ENCODE measurements at regions not wholly inside any gene's neighbourhood (a gene's known extent, or its start where the extent isn't known, plus 50 kb on each side); places are given as distances from the start of the nearest gene placed in this dataset.

DNA sequence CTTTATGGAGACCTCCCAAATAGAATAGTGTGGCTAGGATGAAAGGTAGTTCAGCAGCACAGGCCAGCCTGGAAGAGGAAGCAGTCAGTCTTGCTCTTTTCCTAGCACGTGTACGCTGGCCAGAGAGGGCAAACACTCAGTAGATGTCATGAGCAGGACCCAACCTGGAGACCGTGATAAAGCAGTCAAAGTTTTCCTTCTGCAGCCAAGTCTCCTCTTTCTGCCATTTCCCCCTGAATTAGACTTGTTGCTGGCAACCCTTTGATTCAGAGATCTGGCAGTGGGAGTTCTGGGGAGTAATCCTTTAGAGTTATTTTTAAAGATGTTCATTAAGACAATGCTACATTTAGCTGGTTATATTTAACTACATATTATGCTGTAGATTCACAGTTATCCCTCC lies 183.7 kb downstream of the EXOC5 start:
- no peak overlapping the region for H3K27ac ChIP-seq (ENCODE audit: extremely low read depth, low read depth, low read length)
- ChIA-PET POLR2A (no interaction called here), CTCF (ENCODE audit: low intra/inter-chr PET ratio) (no interaction called here)
- H3K79me2 ChIP-seq (ENCODE audit: control insufficient read depth, insufficient read depth, low read length), result no peaks in the 10 kb centered on the region
- H3K4me3 ChIP-seq, result no peak overlapping the region
- no peaks in the 10 kb centered on the region; a peak in 1 of 5 replicates for H3K27me3 ChIP-seq (ENCODE audit: control insufficient read depth in 2 of 2, insufficient read depth in 2 of 2, low read length in 2 of 2)
- no peak for ATAC-seq
- in situ Hi-C loops (cut with MboI), result no loop called here
- no peak for FAIRE-seq
- H3K4me2 ChIP-seq (ENCODE audit: insufficient read depth, low read length), result no peak overlapping the region
- H3K36me3 ChIP-seq (ENCODE audit: control insufficient read depth, insufficient read depth, low read length), result no peaks in the 10 kb centered on the region
- H2AFZ ChIP-seq (ENCODE audit: low read depth, low read length), result no peak overlapping the region
- no peaks in the 10 kb centered on the region for H3K9me1 ChIP-seq (ENCODE audit: control insufficient read depth, insufficient read depth, low read length)
- no peaks in the 10 kb centered on the region; a peak in 1 of 5 replicates for H3K4me1 ChIP-seq (replicated peaks in 1 of 2; ENCODE audit: control insufficient read depth in 2 of 2, insufficient read depth in 2 of 2, low read length in 2 of 2)
- no peak for TF ChIP-seq RAD51 (IDR thresholded peaks at IDR 0.05; ENCODE audit: borderline replicate concordance, low read depth)
- no peak for TF ChIP-seq MIER1 (IDR thresholded peaks at IDR 0.05; ENCODE audit: low read depth)
- TF ChIP-seq POLR2AphosphoS2 (IDR thresholded peaks at IDR 0.05; ENCODE audit: low read length), result no peak
- TF ChIP-seq, protein P1, sequence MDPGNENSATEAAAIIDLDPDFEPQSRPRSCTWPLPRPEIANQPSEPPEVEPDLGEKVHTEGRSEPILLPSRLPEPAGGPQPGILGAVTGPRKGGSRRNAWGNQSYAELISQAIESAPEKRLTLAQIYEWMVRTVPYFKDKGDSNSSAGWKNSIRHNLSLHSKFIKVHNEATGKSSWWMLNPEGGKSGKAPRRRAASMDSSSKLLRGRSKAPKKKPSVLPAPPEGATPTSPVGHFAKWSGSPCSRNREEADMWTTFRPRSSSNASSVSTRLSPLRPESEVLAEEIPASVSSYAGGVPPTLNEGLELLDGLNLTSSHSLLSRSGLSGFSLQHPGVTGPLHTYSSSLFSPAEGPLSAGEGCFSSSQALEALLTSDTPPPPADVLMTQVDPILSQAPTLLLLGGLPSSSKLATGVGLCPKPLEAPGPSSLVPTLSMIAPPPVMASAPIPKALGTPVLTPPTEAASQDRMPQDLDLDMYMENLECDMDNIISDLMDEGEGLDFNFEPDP (CRISPR knock-in tag; IDR thresholded peaks at IDR 0.05), result no peak
- TF ChIP-seq CCAR2 (IDR thresholded peaks at IDR 0.05; ENCODE audit: low read depth, low read length), result no peak
- no peak for TF ChIP-seq HNRNPH1 (optimal IDR thresholded peaks at IDR 0.05; ENCODE audit: low read depth, low read length)
- no peak for TF ChIP-seq BCOR (IDR thresholded peaks at IDR 0.05)
- TF ChIP-seq EZH2 (IDR thresholded peaks at IDR 0.05; ENCODE audit: borderline replicate concordance, low read depth, low read length), result no peak
- TF ChIP-seq, protein P2, sequence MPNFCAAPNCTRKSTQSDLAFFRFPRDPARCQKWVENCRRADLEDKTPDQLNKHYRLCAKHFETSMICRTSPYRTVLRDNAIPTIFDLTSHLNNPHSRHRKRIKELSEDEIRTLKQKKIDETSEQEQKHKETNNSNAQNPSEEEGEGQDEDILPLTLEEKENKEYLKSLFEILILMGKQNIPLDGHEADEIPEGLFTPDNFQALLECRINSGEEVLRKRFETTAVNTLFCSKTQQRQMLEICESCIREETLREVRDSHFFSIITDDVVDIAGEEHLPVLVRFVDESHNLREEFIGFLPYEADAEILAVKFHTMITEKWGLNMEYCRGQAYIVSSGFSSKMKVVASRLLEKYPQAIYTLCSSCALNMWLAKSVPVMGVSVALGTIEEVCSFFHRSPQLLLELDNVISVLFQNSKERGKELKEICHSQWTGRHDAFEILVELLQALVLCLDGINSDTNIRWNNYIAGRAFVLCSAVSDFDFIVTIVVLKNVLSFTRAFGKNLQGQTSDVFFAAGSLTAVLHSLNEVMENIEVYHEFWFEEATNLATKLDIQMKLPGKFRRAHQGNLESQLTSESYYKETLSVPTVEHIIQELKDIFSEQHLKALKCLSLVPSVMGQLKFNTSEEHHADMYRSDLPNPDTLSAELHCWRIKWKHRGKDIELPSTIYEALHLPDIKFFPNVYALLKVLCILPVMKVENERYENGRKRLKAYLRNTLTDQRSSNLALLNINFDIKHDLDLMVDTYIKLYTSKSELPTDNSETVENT (CRISPR knock-in tag; IDR thresholded peaks at IDR 0.05), result no peak
- no peak for TF ChIP-seq RB1 (IDR thresholded peaks at IDR 0.05; ENCODE audit: low read depth)
- TF ChIP-seq ZNF165 (CRISPR knock-in tag; IDR thresholded peaks at IDR 0.05; ENCODE audit: borderline replicate concordance), result no peak
- TF ChIP-seq, protein P3, sequence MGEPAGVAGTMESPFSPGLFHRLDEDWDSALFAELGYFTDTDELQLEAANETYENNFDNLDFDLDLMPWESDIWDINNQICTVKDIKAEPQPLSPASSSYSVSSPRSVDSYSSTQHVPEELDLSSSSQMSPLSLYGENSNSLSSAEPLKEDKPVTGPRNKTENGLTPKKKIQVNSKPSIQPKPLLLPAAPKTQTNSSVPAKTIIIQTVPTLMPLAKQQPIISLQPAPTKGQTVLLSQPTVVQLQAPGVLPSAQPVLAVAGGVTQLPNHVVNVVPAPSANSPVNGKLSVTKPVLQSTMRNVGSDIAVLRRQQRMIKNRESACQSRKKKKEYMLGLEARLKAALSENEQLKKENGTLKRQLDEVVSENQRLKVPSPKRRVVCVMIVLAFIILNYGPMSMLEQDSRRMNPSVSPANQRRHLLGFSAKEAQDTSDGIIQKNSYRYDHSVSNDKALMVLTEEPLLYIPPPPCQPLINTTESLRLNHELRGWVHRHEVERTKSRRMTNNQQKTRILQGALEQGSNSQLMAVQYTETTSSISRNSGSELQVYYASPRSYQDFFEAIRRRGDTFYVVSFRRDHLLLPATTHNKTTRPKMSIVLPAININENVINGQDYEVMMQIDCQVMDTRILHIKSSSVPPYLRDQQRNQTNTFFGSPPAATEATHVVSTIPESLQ (CRISPR knock-in tag; IDR thresholded peaks at IDR 0.05), result no peak
- no peak overlapping the region for H3K9ac ChIP-seq (ENCODE audit: insufficient read depth in 1 of 2, low read depth in 2 of 2, low read length in 2 of 2)
- DNase-seq (ENCODE audit: extremely low read depth in 1 of 4, low spot score in 3 of 4), result no peak
- H3K9me3 ChIP-seq (replicated peaks; ENCODE audit: control insufficient read depth, insufficient read depth, low read depth, low read length), result no peaks in the 10 kb centered on the region
- 4% methylated on average over 3 of the region's 3 CpGs for WGBS (ENCODE audit: insufficient coverage, low coverage, missing lambda C conversion rate)
- intact Hi-C loops (cut with micrococcal nuclease), result no loop called here
- BruUV-seq (replicated peaks), result no TSS peak
- no peaks in the 10 kb centered on the region for H4K20me1 ChIP-seq (replicated peaks; ENCODE audit: control insufficient read depth, insufficient read depth, low read length)

Measured in K562 (cell line).